HepG2 (cell line): ENCODE measurements at regions not wholly inside any gene's neighbourhood (a gene's known extent, or its start where the extent isn't known, plus 50 kb on each side); places are given as distances from the start of the nearest gene placed in this dataset.

Experiments
- ATAC-seq: fragments of 200-7000 bp; cut with Tn5 transposase; 3 replicates; pipeline ENCODE4 v1.9.1; 2020; ENCODE audit warnings: mild to moderate bottlenecking, moderate library complexity
- BruUV-seq: library from RNA; stranded (reverse); fragments of 400-500 nt; replicated peaks from 2 replicates; lab custom pipeline; 2021; lab: Mats Ljungman, UMichigan
- CTCF ChIA-PET: fragments of 300-600 bp; formaldehyde crosslinking; extraction: SDS; loops from one replicate; lab custom pipeline; 2021; ENCODE audit warnings: low total read pairs, inconsistent platforms, low intra/inter-chr PET ratio; lab: Yijun Ruan, JAX
- POLR2A ChIA-PET: fragments of 350-600 bp; sonication (Branson Sonifier 250); formaldehyde crosslinking; loops from one replicate; lab custom pipeline; 2020; ENCODE audit warnings: antibody characterized with exemption, inconsistent platforms; lab: Yijun Ruan, JAX
- DNase-seq: peaks from one replicate; pipeline ENCODE4 v3.0.0-alpha.2; 2015; ENCODE audit warnings: low spot score
- FAIRE-seq: peaks from 3 replicates; lab custom pipeline; 2011; peaks lifted over from hg19 to GRCh38; lab: Jason Lieb, UNC
- H2AFZ ChIP-seq: one replicate; pipeline ENCODE4 v1.6.1; 2011; ENCODE audit warnings: low read length, inconsistent platforms
- H3K27ac ChIP-seq: fragments of 300-600 bp; 3 replicates; pipeline ENCODE4 v1.8.0; 2011; ENCODE audit warnings: mixed run types, mild to moderate bottlenecking, mixed read lengths, low read length, inconsistent platforms; ENCODE audit not compliant: insufficient read depth; ENCODE audit errors: extremely low read length
- H3K27me3 ChIP-seq, 2 experiments: fragments of 200-600 bp in 1 of 2; 2 replicates in 1 of 2; 3 replicates in 1 of 2; pipeline versions ENCODE4 v1.6.0 to v1.8.0; 2011; ENCODE audit warnings: low read length in 2 of 2, mild to moderate bottlenecking in 2 of 2, moderate library complexity in 2 of 2, inconsistent platforms in 1 of 2; ENCODE audit not compliant: insufficient read depth in 2 of 2, control insufficient read depth in 1 of 2
- H3K36me3 ChIP-seq, 2 experiments: fragments of 200-600 bp in 1 of 2; replicated peaks in 1 of 2; 2 replicates in 1 of 2; 3 replicates in 1 of 2; pipeline versions ENCODE4 v1.5.1 to v1.8.0; 2011; ENCODE audit warnings: low read length in 2 of 2, inconsistent platforms in 1 of 2; ENCODE audit not compliant: insufficient read depth in 2 of 2, control insufficient read depth in 1 of 2
- H3K4me1 ChIP-seq: 2 replicates; pipeline ENCODE4 v1.5.1; 2012; ENCODE audit warnings: low read length, inconsistent platforms; ENCODE audit not compliant: insufficient read depth
- H3K4me2 ChIP-seq: 2 replicates; pipeline ENCODE4 v1.6.0; 2011; ENCODE audit warnings: low read depth, low read length, inconsistent platforms
- H3K4me3 ChIP-seq, 3 experiments: fragments of 200-600 bp in 1 of 3; sonication (generic), shearing (Covaris generic) in 1 of 3; replicated peaks in 1 of 3; 2 replicates each; pipeline ENCODE4 v1.5.1; 2011 to 2016; ENCODE audit warnings: low read length in 3 of 3, inconsistent platforms in 2 of 3, low read depth in 2 of 3, mild to moderate bottlenecking in 2 of 3, control low read depth in 1 of 3, mixed read lengths in 1 of 3; ENCODE audit not compliant: insufficient read depth in 1 of 3
- H3K79me2 ChIP-seq: one replicate; pipeline ENCODE4 v1.6.1; 2011; ENCODE audit warnings: low read length, inconsistent platforms; ENCODE audit not compliant: insufficient read depth
- H3K9ac ChIP-seq: 2 replicates; pipeline ENCODE4 v1.6.0; 2011; ENCODE audit warnings: mild to moderate bottlenecking, low read depth, low read length, inconsistent platforms; ENCODE audit not compliant: insufficient read depth
- H3K9me3 ChIP-seq: 2 replicates; pipeline ENCODE4 v1.5.1; 2012; ENCODE audit warnings: mild to moderate bottlenecking, low read length
- H4K20me1 ChIP-seq: 2 replicates; pipeline ENCODE4 v1.6.0; 2011; ENCODE audit warnings: inconsistent platforms, mild to moderate bottlenecking, low read length, moderate library complexity; ENCODE audit not compliant: insufficient read depth
- ARID5B ChIP-seq: IDR thresholded peaks from 2 replicates; pipeline ENCODE4 v1.4.0; 2020; ENCODE audit warnings: mild to moderate bottlenecking, missing genetic modification reagents
- CREM ChIP-seq, 2 experiments: sonication (generic) in 1 of 2; formaldehyde crosslinking in 1 of 2; IDR thresholded peaks; 2 replicates each; pipeline versions ENCODE4 v1.4.0 to v1.6.1; 2016 to 2020; ENCODE audit warnings: antibody characterized with exemption in 1 of 2, mild to moderate bottlenecking in 1 of 2, missing genetic modification reagents in 1 of 2
- GPBP1L1 ChIP-seq: sonication (generic); formaldehyde crosslinking; IDR thresholded peaks from 2 replicates; pipeline ENCODE4 v1.5.0; 2020; ENCODE audit warnings: mild to moderate bottlenecking, missing genetic modification reagents
- HOXA9 ChIP-seq: sonication (generic); formaldehyde crosslinking; IDR thresholded peaks from 2 replicates; pipeline ENCODE4 v1.8.1; 2022; ENCODE audit warnings: missing genetic modification reagents, mild to moderate bottlenecking, moderate library complexity, borderline replicate concordance
- MED8 ChIP-seq: sonication (generic); formaldehyde crosslinking; IDR thresholded peaks from 2 replicates; pipeline ENCODE4 v1.8.1; 2023; ENCODE audit warnings: mild to moderate bottlenecking, missing genetic modification reagents; ENCODE audit not compliant: insufficient replicate concordance
- SMAD3 ChIP-seq: sonication (generic); formaldehyde crosslinking; IDR thresholded peaks from 2 replicates; pipeline ENCODE4 v1.4.0; 2020; ENCODE audit warnings: missing genetic modification reagents
- SNAI1 ChIP-seq: sonication (generic); formaldehyde crosslinking; IDR thresholded peaks from 2 replicates; pipeline ENCODE4 v1.5.0; 2020; ENCODE audit warnings: mild to moderate bottlenecking, missing genetic modification reagents, borderline replicate concordance
- SRY ChIP-seq: sonication (generic); formaldehyde crosslinking; IDR thresholded peaks from 2 replicates; pipeline ENCODE4 v1.8.0; 2022; ENCODE audit warnings: mild to moderate bottlenecking, missing genetic modification reagents
- SYNCRIP ChIP-seq: fragments of 200-400 bp; formaldehyde crosslinking; IDR thresholded peaks from 2 replicates; pipeline ENCODE4 v1.6.1; 2018; ENCODE audit warnings: mild to moderate bottlenecking, low read depth, low read length; ENCODE audit not compliant: insufficient read depth
- TAF15 ChIP-seq: fragments of 200-400 bp; formaldehyde crosslinking; IDR thresholded peaks from one replicate; pipeline ENCODE4 v1.6.1; 2018; ENCODE audit warnings: mild to moderate bottlenecking, low read depth, low read length; ENCODE audit not compliant: poor library complexity, severe bottlenecking
- ZBTB33 ChIP-seq: sonication (generic); formaldehyde crosslinking; IDR thresholded peaks from 2 replicates; pipeline ENCODE4 v1.4.0; 2020; ENCODE audit warnings: missing genetic modification reagents
- ZNF260 ChIP-seq: sonication (generic); formaldehyde crosslinking; IDR thresholded peaks from 2 replicates; pipeline ENCODE4 v1.4.0; 2020; ENCODE audit warnings: missing genetic modification reagents, low read depth, mild to moderate bottlenecking, borderline replicate concordance
- ZNF34 ChIP-seq: sonication (generic); formaldehyde crosslinking; IDR thresholded peaks from 2 replicates; pipeline ENCODE4 v1.4.0; 2020; ENCODE audit warnings: mild to moderate bottlenecking, missing genetic modification reagents, borderline replicate concordance
- ZNF367 ChIP-seq: sonication (generic); formaldehyde crosslinking; IDR thresholded peaks from 2 replicates; pipeline ENCODE4 v1.4.0; 2020; ENCODE audit warnings: missing genetic modification reagents, borderline replicate concordance
- ZNF570 ChIP-seq: sonication (generic); formaldehyde crosslinking; IDR thresholded peaks from 2 replicates; pipeline ENCODE4 v1.4.0; 2020; ENCODE audit warnings: mild to moderate bottlenecking, missing genetic modification reagents, borderline replicate concordance
- ZNF616 ChIP-seq: sonication (generic); formaldehyde crosslinking; IDR thresholded peaks from 2 replicates; pipeline ENCODE4 v1.5.0; 2020; ENCODE audit warnings: low read depth, mild to moderate bottlenecking, missing genetic modification reagents
- ZNF841 ChIP-seq: sonication (generic); formaldehyde crosslinking; IDR thresholded peaks from 2 replicates; pipeline ENCODE4 v1.8.1; 2023; ENCODE audit warnings: missing genetic modification reagents, borderline replicate concordance
- ZNF878 ChIP-seq: sonication (generic); formaldehyde crosslinking; IDR thresholded peaks from 2 replicates; pipeline ENCODE4 v1.8.1; 2023; ENCODE audit warnings: mild to moderate bottlenecking, missing genetic modification reagents, moderate library complexity
- WGBS: methylation state at CpG from one replicate; pipeline ENCODE4 v1.1.6; 2017; ENCODE audit warnings: low lambda C conversion rate; 5-methylcytosine and 5-hydroxymethylcytosine counted together
- in situ Hi-C: cut with HindIII; loops from 2 replicates; pipeline ENCODE4 v1.10.0; 2017; ENCODE audit warnings: low pct_unique_long_range_greater_than_20kb; ENCODE audit not compliant: extremely low pct_ligation_motif_present
- intact Hi-C: fragments of 100-400 bp; cut with micrococcal nuclease; formaldehyde crosslinking; loops from one replicate; pipeline ENCODE4 v1.10.0; 2022; ENCODE audit not compliant: unreplicated experiment

- Histone ChIP-seq H3K27ac (no peak overlapping the region), H3K4me1 (no peaks in the 10 kb centered on the region), H3K4me2 (no peak overlapping the region), H2AFZ (no peak overlapping the region), H4K20me1 (no peaks in the 10 kb centered on the region), H3K27me3 (no peaks in the 10 kb centered on the region), H3K36me3 (no peaks in the 10 kb centered on the region), H3K9me3 (no peaks in the 10 kb centered on the region), H3K9ac (no peak overlapping the region), H3K79me2 (no peaks in the 10 kb centered on the region), H3K4me3 (no peak overlapping the region)
- intact Hi-C loops = no loop called here
- FAIRE-seq = no peak
- in situ Hi-C loops = no loop called here
- ChIA-PET POLR2A (no interaction called here), CTCF (no interaction called here)
- no peak for TF ChIP-seq ZBTB33 (CRISPR knock-in tag)
- TF ChIP-seq ZNF260 (CRISPR knock-in tag) = no peak
- TF ChIP-seq ZNF841 (CRISPR knock-in tag) = no peak
- no peak for TF ChIP-seq TAF15
- no peak for TF ChIP-seq SYNCRIP
- no peak for TF ChIP-seq ZNF34 (CRISPR knock-in tag)
- TF ChIP-seq SRY (CRISPR knock-in tag) = no peak
- TF ChIP-seq ZNF367 (CRISPR knock-in tag) = no peak
- TF ChIP-seq MED8 (CRISPR knock-in tag) = no peak
- TF ChIP-seq CREM (IDR thresholded peaks at IDR 0.05) = no peak
- TF ChIP-seq CREM (CRISPR knock-in tag; IDR thresholded peaks at IDR 0.05) = no peak
- TF ChIP-seq SNAI1 (CRISPR knock-in tag) = no peak
- TF ChIP-seq ZNF570 (CRISPR knock-in tag) = no peak
- no peak for TF ChIP-seq GPBP1L1 (CRISPR knock-in tag)
- no peak for TF ChIP-seq ZNF878 (CRISPR knock-in tag)
- no peak for TF ChIP-seq ARID5B (CRISPR knock-in tag)
- TF ChIP-seq ZNF616 = no peak
- no peak for TF ChIP-seq SMAD3
- TF ChIP-seq HOXA9 (CRISPR knock-in tag) = no peak
- 11% methylated on average over 1 of the region's 1 CpG for WGBS
- DNase-seq = no peak
- BruUV-seq = no TSS peak
- no peak for ATAC-seq
Measured at GRCh38 chr12:77407931-77408330, 342.6 kb upstream of the E2F7 start.
